Hematopoietic multipotent progenitor cell (in vitro differentiated cells): ENCODE measurements at regions not wholly inside any gene's neighbourhood (a gene's known extent, or its start where the extent isn't known, plus 50 kb on each side); places are given as distances from the start of the nearest gene placed in this dataset.

Experiments used
- DNase-seq, 3 donors: peaks; one replicate each; pipeline ENCODE4 v3.0.0-alpha.2; 2011 to 2015; ENCODE audit warnings: low read depth in 2 of 3, low spot score in 2 of 3

- DNase-seq = no peak
These were observed 301.9 kb downstream of the ZEB2 start for GRCh38 chr2:144217853-144218633.

- no peak for DNase-seq
These were observed 303.9 kb downstream of the ZEB2 start for GRCh38 chr2:144215701-144216675.

GRCh38 chr2:144215207-144215606 is 304.7 kb downstream of the ZEB2 start:
- DNase-seq = no peak

- DNase-seq = no peak
These were observed 306.1 kb downstream of the ZEB2 start for GRCh38 chr2:144213797-144214196.

- no peak for DNase-seq
These were observed 308.1 kb downstream of the ZEB2 start for GRCh38 chr2:144211826-144212225.

GRCh38 chr2:144211065-144211464 is 308.9 kb downstream of the ZEB2 start:
- DNase-seq = no peak

- DNase-seq = no peak
These were observed 309.8 kb downstream of the ZEB2 start for GRCh38 chr2:144210076-144210475.

- DNase-seq = no peak
These were observed 311.0 kb downstream of the ZEB2 start for GRCh38 chr2:144208924-144209323.

- no peak for DNase-seq
These were observed 313.9 kb downstream of the ZEB2 start for GRCh38 chr2:144206019-144206418.

- DNase-seq = no peak
These were observed 318.0 kb downstream of the ZEB2 start for GRCh38 chr2:144201868-144202468.

- no peak for DNase-seq
These were observed 318.8 kb downstream of the ZEB2 start for GRCh38 chr2:144201126-144201525.

- peak in 1 of 3 donors; percentile 46 for DNase-seq
These were observed 321.8 kb downstream of the ZEB2 start for GRCh38 chr2:144198116-144198515.

- no peak for DNase-seq
These were observed 325.4 kb downstream of the ZEB2 start for GRCh38 chr2:144194326-144195071.

GRCh38 chr2:144190908-144191605 is 328.9 kb downstream of the ZEB2 start:
- no peak for DNase-seq

GRCh38 chr2:144183727-144184126 is 336.2 kb downstream of the ZEB2 start:
- DNase-seq = peak; percentile 21 to 54 (median 54)

GRCh38 chr2:144181001-144181400 is 338.9 kb downstream of the ZEB2 start:
- peak in 1 of 3 donors; percentile 19 for DNase-seq

- no peak for DNase-seq
These were observed 339.8 kb downstream of the ZEB2 start for GRCh38 chr2:144180131-144180530.

GRCh38 chr2:144170179-144170578 is 349.7 kb downstream of the ZEB2 start:
- DNase-seq = no peak

GRCh38 chr2:144166743-144167142 is 353.2 kb downstream of the ZEB2 start:
- no peak for DNase-seq
